Fibroblast of the aortic adventitia (primary cell): ENCODE measurements at regions not wholly inside any gene's neighbourhood (a gene's known extent, or its start where the extent isn't known, plus 50 kb on each side); places are given as distances from the start of the nearest gene placed in this dataset.

Experiments used
- DNase-seq: peaks from one replicate; pipeline ENCODE4 v3.0.0-alpha.2; 2010; ENCODE audit warnings: low read depth
- H3K4me3 ChIP-seq: 2 replicates; pipeline ENCODE4 v1.5.1; 2011; ENCODE audit warnings: low read depth, mild to moderate bottlenecking, control low read depth, low read length, moderate library complexity
- CTCF ChIP-seq: IDR thresholded peaks from 2 replicates; pipeline ENCODE4 v1.5.1; 2011; ENCODE audit warnings: mild to moderate bottlenecking, low read length, control low read depth, inconsistent platforms; ENCODE audit not compliant: insufficient read depth

GRCh38 chr6:133698272-133698671 lies 190.6 kb upstream of the TCF21 start:
- TF ChIP-seq CTCF, result no peak
- no peak for DNase-seq
- no peak overlapping the region for H3K4me3 ChIP-seq

GRCh38 chr6:133699741-133700385 lies 189.1 kb upstream of the TCF21 start:
- DNase-seq, result no peak
- H3K4me3 ChIP-seq, result no peak overlapping the region
- TF ChIP-seq CTCF, result no peak

GRCh38 chr6:133701633-133702331 lies 187.1 kb upstream of the TCF21 start:
- no peak overlapping the region for H3K4me3 ChIP-seq
- peak; percentile 56 for DNase-seq

GRCh38 chr6:133704371-133704770 lies 184.5 kb upstream of the TCF21 start:
- DNase-seq, result peak; percentile 57

More at GRCh38 chr6:133701633-133702331, 187.1 kb upstream of the TCF21 start:
- TF ChIP-seq CTCF, result no peak

GRCh38 chr6:133705066-133705465 lies 183.8 kb upstream of the TCF21 start:
- TF ChIP-seq CTCF, result no peak
- H3K4me3 ChIP-seq, result no peak overlapping the region
- peak; percentile 96 for DNase-seq

More at GRCh38 chr6:133704371-133704770, 184.5 kb upstream of the TCF21 start:
- no peak overlapping the region for H3K4me3 ChIP-seq
- no peak for TF ChIP-seq CTCF

GRCh38 chr6:133705731-133706130 lies 183.2 kb upstream of the TCF21 start:
- H3K4me3 ChIP-seq, result no peak overlapping the region
- TF ChIP-seq CTCF, result no peak
- peak; percentile 70 for DNase-seq

GRCh38 chr6:133707456-133707855 lies 181.5 kb upstream of the TCF21 start:
- H3K4me3 ChIP-seq, result no peak overlapping the region
- no peak for TF ChIP-seq CTCF
- DNase-seq, result peak; percentile 86
